ENCODE measurements at regions not wholly inside any gene's neighbourhood (a gene's known extent, or its start where the extent isn't known, plus 50 kb on each side); places are given as distances from the start of the nearest gene placed in this dataset.

GRCh38 chr4:100954046-100954445 lies 393.3 kb downstream of the PPP3CA start:
- DNase-seq (ENCODE audit: low read depth in 1 of 2, low spot score in 1 of 2) = no peak
- H3K36me3 ChIP-seq = no peaks in the 10 kb centered on the region
- H3K27me3 ChIP-seq = no peaks in the 10 kb centered on the region
- no peaks in the 10 kb centered on the region for H3K4me1 ChIP-seq (ENCODE audit: low read depth)
- H3K9me3 ChIP-seq (ENCODE audit: low read depth) = no peaks in the 10 kb centered on the region
- H3K4me3 ChIP-seq = no peak overlapping the region
- no peak overlapping the region for H3K27ac ChIP-seq
- TF ChIP-seq, protein P1, sequence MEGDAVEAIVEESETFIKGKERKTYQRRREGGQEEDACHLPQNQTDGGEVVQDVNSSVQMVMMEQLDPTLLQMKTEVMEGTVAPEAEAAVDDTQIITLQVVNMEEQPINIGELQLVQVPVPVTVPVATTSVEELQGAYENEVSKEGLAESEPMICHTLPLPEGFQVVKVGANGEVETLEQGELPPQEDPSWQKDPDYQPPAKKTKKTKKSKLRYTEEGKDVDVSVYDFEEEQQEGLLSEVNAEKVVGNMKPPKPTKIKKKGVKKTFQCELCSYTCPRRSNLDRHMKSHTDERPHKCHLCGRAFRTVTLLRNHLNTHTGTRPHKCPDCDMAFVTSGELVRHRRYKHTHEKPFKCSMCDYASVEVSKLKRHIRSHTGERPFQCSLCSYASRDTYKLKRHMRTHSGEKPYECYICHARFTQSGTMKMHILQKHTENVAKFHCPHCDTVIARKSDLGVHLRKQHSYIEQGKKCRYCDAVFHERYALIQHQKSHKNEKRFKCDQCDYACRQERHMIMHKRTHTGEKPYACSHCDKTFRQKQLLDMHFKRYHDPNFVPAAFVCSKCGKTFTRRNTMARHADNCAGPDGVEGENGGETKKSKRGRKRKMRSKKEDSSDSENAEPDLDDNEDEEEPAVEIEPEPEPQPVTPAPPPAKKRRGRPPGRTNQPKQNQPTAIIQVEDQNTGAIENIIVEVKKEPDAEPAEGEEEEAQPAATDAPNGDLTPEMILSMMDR (IDR thresholded peaks at IDR 0.05; ENCODE audit: low read depth, low read length) = no peak

DNA sequence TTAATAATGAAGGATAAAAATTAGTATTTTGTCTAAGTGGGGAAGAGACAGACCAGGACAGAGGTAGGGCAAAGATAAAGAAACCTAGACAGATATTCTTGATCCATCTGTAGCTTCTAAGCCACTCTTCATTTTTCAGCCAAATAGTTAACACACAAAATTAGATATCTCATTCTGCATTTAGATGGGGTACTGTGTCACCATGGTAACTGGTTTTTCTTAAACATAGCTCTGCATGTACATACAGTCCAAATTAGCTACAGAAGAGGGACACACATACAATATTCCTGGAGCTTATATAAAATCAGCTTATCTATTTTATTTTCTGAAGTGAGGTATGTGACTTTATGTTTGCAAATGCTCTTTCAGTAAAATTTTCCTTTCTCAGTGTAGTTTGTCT lies 393.7 kb downstream of the PPP3CA start:
- TF ChIP-seq, protein P1 (IDR thresholded peaks at IDR 0.05; ENCODE audit: low read depth, low read length) = no peak
- H3K4me3 ChIP-seq = no peak overlapping the region

DNA sequence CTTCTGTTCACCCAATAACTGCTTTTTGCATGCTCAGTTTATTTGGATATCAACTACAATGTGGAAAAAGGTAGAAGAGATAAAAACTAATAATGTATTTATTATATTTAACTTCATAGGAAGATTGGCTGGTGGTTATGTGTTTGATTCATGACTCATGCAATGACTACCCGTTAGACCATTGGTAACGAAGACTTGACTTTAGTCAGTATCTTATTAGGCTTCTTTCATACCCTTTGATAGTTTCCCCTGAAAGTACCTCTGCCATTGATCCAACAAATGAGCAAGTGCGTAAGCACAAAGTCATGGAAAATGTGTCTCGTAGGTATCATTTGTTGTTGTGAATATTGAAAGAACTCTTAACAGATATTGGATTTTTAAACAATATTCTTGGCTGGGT lies 394.7 kb downstream of the PPP3CA start:
- Histone ChIP-seq H3K36me3 (no peaks in the 10 kb centered on the region), H3K27ac (no peak overlapping the region), H3K4me3 (no peak overlapping the region), H3K9me3 (ENCODE audit: low read depth) (no peaks in the 10 kb centered on the region), H3K4me1 (ENCODE audit: low read depth) (no peaks in the 10 kb centered on the region), H3K27me3 (no peaks in the 10 kb centered on the region)
- no peak for DNase-seq (ENCODE audit: low read depth in 1 of 2, low spot score in 1 of 2)
- TF ChIP-seq, protein P1 (IDR thresholded peaks at IDR 0.05; ENCODE audit: low read depth, low read length) = no peak

More for the DNA sequence above, 393.7 kb downstream of the PPP3CA start:
- no peak overlapping the region for H3K27ac ChIP-seq
- H3K36me3 ChIP-seq = no peaks in the 10 kb centered on the region
- H3K4me1 ChIP-seq (ENCODE audit: low read depth) = no peaks in the 10 kb centered on the region
- no peak for DNase-seq (ENCODE audit: low read depth in 1 of 2, low spot score in 1 of 2)
- no peaks in the 10 kb centered on the region for H3K27me3 ChIP-seq
- no peaks in the 10 kb centered on the region for H3K9me3 ChIP-seq (ENCODE audit: low read depth)

GRCh38 chr4:100949350-100949935 lies 397.9 kb downstream of the PPP3CA start:
- no peak overlapping the region for H3K4me3 ChIP-seq
- TF ChIP-seq, protein P1 (IDR thresholded peaks at IDR 0.05; ENCODE audit: low read depth, low read length) = no peak
- no peak for DNase-seq (ENCODE audit: low read depth in 1 of 2, low spot score in 1 of 2)
- H3K27me3 ChIP-seq = no peaks in the 10 kb centered on the region
- H3K9me3 ChIP-seq (ENCODE audit: low read depth) = no peaks in the 10 kb centered on the region
- H3K4me1 ChIP-seq (ENCODE audit: low read depth) = no peaks in the 10 kb centered on the region
- H3K27ac ChIP-seq = no peak overlapping the region
- no peaks in the 10 kb centered on the region for H3K36me3 ChIP-seq

DNA sequence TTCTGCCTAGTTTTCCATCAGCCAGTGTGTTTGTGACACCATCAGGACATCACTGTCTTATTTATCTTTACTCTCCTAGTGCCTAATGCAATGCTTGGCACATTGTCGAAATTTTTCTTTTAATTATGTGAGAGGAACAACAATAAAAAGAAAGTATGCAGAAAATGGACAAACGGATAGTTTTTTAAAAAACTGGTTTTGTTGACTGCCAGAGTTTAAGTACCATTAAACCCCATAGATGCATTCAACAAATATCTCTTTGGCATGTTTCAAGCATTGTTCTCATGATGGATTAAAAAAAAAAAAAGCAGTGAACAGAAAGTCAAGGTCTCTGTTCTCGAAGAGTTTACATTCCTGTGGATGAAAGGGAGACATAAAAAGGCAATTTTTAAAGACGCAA lies 398.4 kb downstream of the PPP3CA start:
- no peak for DNase-seq (ENCODE audit: low read depth in 1 of 2, low spot score in 1 of 2)
- H3K36me3 ChIP-seq = no peaks in the 10 kb centered on the region
- TF ChIP-seq, protein P1 (IDR thresholded peaks at IDR 0.05; ENCODE audit: low read depth, low read length) = no peak

More for the DNA sequence above, 398.4 kb downstream of the PPP3CA start:
- Histone ChIP-seq H3K4me1 (ENCODE audit: low read depth) (no peaks in the 10 kb centered on the region), H3K27ac (no peak overlapping the region), H3K9me3 (ENCODE audit: low read depth) (no peaks in the 10 kb centered on the region), H3K4me3 (no peak overlapping the region), H3K27me3 (no peaks in the 10 kb centered on the region)

All from cardiac muscle cell (in vitro differentiated cells and primary cell).